ENCODE measurements at regions not wholly inside any gene's neighbourhood (a gene's known extent, or its start where the extent isn't known, plus 50 kb on each side); places are given as distances from the start of the nearest gene placed in this dataset.

DNA sequence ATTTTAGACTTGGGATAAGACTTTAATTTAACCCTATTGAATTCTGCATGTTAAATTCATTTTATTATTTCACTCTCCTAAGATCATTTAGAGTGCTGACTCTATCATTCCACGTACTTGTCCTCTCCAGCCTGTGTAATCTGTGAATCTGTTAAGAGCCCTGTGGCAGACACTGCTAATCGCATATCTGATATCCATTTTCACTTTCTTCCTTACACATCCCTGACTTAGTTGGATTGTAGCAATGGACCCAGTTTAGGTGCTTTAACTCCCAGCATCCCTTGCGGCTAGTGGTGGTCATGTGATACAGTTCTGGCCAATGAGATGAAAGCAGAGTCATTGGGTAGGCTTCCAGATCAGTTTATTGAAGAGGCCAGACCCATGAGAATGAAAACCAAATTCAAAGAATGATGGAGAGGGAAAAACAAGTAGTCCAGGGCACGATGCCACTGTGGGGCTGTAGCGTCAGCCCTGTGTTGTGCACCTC lies 57.2 kb upstream of the SOX4 start:
- H3K9me3 ChIP-seq (ENCODE audit: control insufficient read depth in 2 of 2, low read length in 2 of 2) = peaks cover 0 to 1% of the 10 kb centered on the region in 2 donors
- H3K36me3 ChIP-seq (ENCODE audit: control insufficient read depth in 2 of 2, insufficient read depth in 2 of 2, low read length in 2 of 2) = no peaks in the 10 kb centered on the region
- H3K27me3 ChIP-seq (ENCODE audit: control insufficient read depth in 2 of 2, insufficient read depth in 2 of 2, low read length in 2 of 2) = no peaks in the 10 kb centered on the region
- H3K27ac ChIP-seq (ENCODE audit: low read depth in 2 of 2, low read length in 2 of 2) = no peak overlapping the region
- no peak overlapping the region for H3K4me3 ChIP-seq (ENCODE audit: low read length in 2 of 2)
- H3K4me1 ChIP-seq (ENCODE audit: control insufficient read depth in 2 of 2, insufficient read depth in 2 of 2, low read length in 2 of 2) = peaks cover 2 to 3% of the 10 kb centered on the region in 2 donors
- H3K9ac ChIP-seq (ENCODE audit: low read depth in 1 of 2, low read length in 2 of 2) = no peak overlapping the region

DNA sequence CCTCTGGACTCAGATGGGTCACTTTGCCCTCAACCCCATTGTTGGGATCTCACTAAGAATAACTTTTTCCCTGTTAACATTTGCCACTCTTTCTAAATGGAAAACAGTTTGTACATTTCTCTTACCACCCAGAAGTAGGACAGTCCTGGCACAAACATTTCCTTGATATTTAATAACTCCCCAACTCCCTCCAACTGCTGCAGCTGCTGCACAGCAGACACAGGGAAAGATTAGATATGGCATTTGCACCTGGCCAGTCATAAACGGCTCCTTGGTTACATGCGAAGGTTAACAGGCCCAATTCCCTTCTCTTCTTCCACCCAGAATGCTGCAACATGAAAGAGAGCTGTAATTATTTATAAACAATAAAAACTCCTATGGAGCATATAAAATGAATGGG lies 55.9 kb upstream of the SOX4 start:
- Histone ChIP-seq H3K27ac (ENCODE audit: low read depth in 2 of 2, low read length in 2 of 2) (peak overlapping the region; percentile 23 to 36), H3K9ac (ENCODE audit: low read depth in 1 of 2, low read length in 2 of 2) (no peak overlapping the region), H3K4me3 (ENCODE audit: low read length in 2 of 2) (no peak overlapping the region), H3K4me1 (ENCODE audit: control insufficient read depth in 2 of 2, insufficient read depth in 2 of 2, low read length in 2 of 2) (peaks cover 2 to 3% of the 10 kb centered on the region in 2 donors), H3K36me3 (ENCODE audit: control insufficient read depth in 2 of 2, insufficient read depth in 2 of 2, low read length in 2 of 2) (no peaks in the 10 kb centered on the region), H3K27me3 (ENCODE audit: control insufficient read depth in 2 of 2, insufficient read depth in 2 of 2, low read length in 2 of 2) (no peaks in the 10 kb centered on the region), H3K9me3 (ENCODE audit: control insufficient read depth in 2 of 2, low read length in 2 of 2) (peaks cover 0 to 1% of the 10 kb centered on the region in 2 donors)

- Histone ChIP-seq H3K4me3 (ENCODE audit: low read length in 2 of 2) (no peak overlapping the region), H3K27me3 (ENCODE audit: control insufficient read depth in 2 of 2, insufficient read depth in 2 of 2, low read length in 2 of 2) (no peaks in the 10 kb centered on the region), H3K9me3 (ENCODE audit: control insufficient read depth in 2 of 2, low read length in 2 of 2) (peaks cover 0 to 1% of the 10 kb centered on the region in 2 donors), H3K36me3 (ENCODE audit: control insufficient read depth in 2 of 2, insufficient read depth in 2 of 2, low read length in 2 of 2) (no peaks in the 10 kb centered on the region), H3K4me1 (ENCODE audit: control insufficient read depth in 2 of 2, insufficient read depth in 2 of 2, low read length in 2 of 2) (peaks cover 2 to 3% of the 10 kb centered on the region in 2 donors), H3K9ac (ENCODE audit: low read depth in 1 of 2, low read length in 2 of 2) (no peak overlapping the region), H3K27ac (ENCODE audit: low read depth in 2 of 2, low read length in 2 of 2) (peak overlapping the region; percentile 11 to 45)
Observed at GRCh38 chr6:21538186-21538798, 55.3 kb upstream of the SOX4 start.

DNA sequence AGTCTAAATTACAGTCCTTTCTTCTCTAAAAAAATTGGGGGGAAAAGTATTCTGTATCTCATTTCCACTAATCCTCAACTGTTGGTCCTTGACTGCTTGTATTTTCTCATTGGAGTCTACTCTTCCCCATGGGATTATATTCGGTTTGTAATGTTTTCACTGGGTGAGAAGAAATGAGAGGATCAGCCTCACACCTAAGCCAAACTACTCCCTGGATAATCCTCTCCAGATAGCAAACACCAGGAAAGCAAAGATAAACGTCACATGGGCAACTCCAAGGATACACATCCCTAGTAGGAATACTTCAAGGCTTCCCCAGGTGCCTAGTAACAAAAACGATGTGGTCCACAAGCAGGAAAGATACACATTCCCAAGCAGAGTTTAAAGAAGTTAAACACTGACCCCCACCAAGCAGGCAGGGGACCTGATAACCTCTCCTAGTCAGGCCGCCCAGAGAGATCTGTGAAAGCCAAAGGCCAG lies 53.9 kb upstream of the SOX4 start:
- Histone ChIP-seq H3K4me3 (ENCODE audit: low read length in 2 of 2) (no peak overlapping the region), H3K36me3 (ENCODE audit: control insufficient read depth in 2 of 2, insufficient read depth in 2 of 2, low read length in 2 of 2) (no peaks in the 10 kb centered on the region), H3K27ac (ENCODE audit: low read depth in 2 of 2, low read length in 2 of 2) (no peak overlapping the region), H3K27me3 (ENCODE audit: control insufficient read depth in 2 of 2, insufficient read depth in 2 of 2, low read length in 2 of 2) (no peaks in the 10 kb centered on the region), H3K9me3 (ENCODE audit: control insufficient read depth in 2 of 2, low read length in 2 of 2) (peaks cover 0 to 1% of the 10 kb centered on the region in 2 donors), H3K9ac (ENCODE audit: low read depth in 1 of 2, low read length in 2 of 2) (no peak overlapping the region), H3K4me1 (ENCODE audit: control insufficient read depth in 2 of 2, insufficient read depth in 2 of 2, low read length in 2 of 2) (peaks cover 2 to 3% of the 10 kb centered on the region in 2 donors)
